ENCODE measurements at regions not wholly inside any gene's neighbourhood (a gene's known extent, or its start where the extent isn't known, plus 50 kb on each side); places are given as distances from the start of the nearest gene placed in this dataset.

GRCh38 chr20:12775041-12775440, 233.7 kb upstream of the SPTLC3 start:
- TF ChIP-seq CTCF (conservative IDR thresholded peaks at IDR 0.05; ENCODE audit: low read depth, low read length): no peak
- no peak overlapping the region for H3K4me3 ChIP-seq (ENCODE audit: low read length)
- DNase-seq (ENCODE audit: low read depth): no peak

- TF ChIP-seq CTCF (conservative IDR thresholded peaks at IDR 0.05; ENCODE audit: low read depth, low read length): no peak
- H3K4me3 ChIP-seq (ENCODE audit: low read length): no peak overlapping the region
- DNase-seq (ENCODE audit: low read depth): no peak
These were observed 231.8 kb upstream of the SPTLC3 start for GRCh38 chr20:12777016-12777415.

- no peak for TF ChIP-seq CTCF (conservative IDR thresholded peaks at IDR 0.05; ENCODE audit: low read depth, low read length)
- DNase-seq (ENCODE audit: low read depth): no peak
These were observed 222.5 kb upstream of the SPTLC3 start for GRCh38 chr20:12786276-12786675.

GRCh38 chr20:12788632-12789299, 220.0 kb upstream of the SPTLC3 start:
- H3K4me3 ChIP-seq (ENCODE audit: low read length): no peak overlapping the region
- DNase-seq (ENCODE audit: low read depth): no peak
- no peak for TF ChIP-seq CTCF (conservative IDR thresholded peaks at IDR 0.05; ENCODE audit: low read depth, low read length)

More at GRCh38 chr20:12786276-12786675, 222.5 kb upstream of the SPTLC3 start:
- H3K4me3 ChIP-seq (ENCODE audit: low read length): no peak overlapping the region

GRCh38 chr20:12790859-12791258, 217.9 kb upstream of the SPTLC3 start:
- TF ChIP-seq CTCF (conservative IDR thresholded peaks at IDR 0.05; ENCODE audit: low read depth, low read length): no peak
- DNase-seq (ENCODE audit: low read depth): no peak

GRCh38 chr20:12798286-12798685, 210.5 kb upstream of the SPTLC3 start:
- no peak for TF ChIP-seq CTCF (conservative IDR thresholded peaks at IDR 0.05; ENCODE audit: low read depth, low read length)
- DNase-seq (ENCODE audit: low read depth): no peak
- H3K4me3 ChIP-seq (ENCODE audit: low read length): no peak overlapping the region

More at GRCh38 chr20:12790859-12791258, 217.9 kb upstream of the SPTLC3 start:
- H3K4me3 ChIP-seq (ENCODE audit: low read length): no peak overlapping the region

- DNase-seq (ENCODE audit: low read depth): no peak
- no peak for TF ChIP-seq CTCF (conservative IDR thresholded peaks at IDR 0.05; ENCODE audit: low read depth, low read length)
- H3K4me3 ChIP-seq (ENCODE audit: low read length): no peak overlapping the region
These were observed 200.7 kb upstream of the SPTLC3 start for GRCh38 chr20:12808006-12808567.
